IPS-NIHi7 (cell line): ENCODE measurements at regions not wholly inside any gene's neighbourhood (a gene's known extent, or its start where the extent isn't known, plus 50 kb on each side); places are given as distances from the start of the nearest gene placed in this dataset.
A peak's percentile ranks its signal among the peaks of the same experiment; 100 is the strongest.

Experiments used
- DNase-seq: peaks from one replicate; pipeline ENCODE4 v3.0.0; 2012; ENCODE audit warnings: mixed read lengths; ENCODE audit errors: extremely low spot score

DNA sequence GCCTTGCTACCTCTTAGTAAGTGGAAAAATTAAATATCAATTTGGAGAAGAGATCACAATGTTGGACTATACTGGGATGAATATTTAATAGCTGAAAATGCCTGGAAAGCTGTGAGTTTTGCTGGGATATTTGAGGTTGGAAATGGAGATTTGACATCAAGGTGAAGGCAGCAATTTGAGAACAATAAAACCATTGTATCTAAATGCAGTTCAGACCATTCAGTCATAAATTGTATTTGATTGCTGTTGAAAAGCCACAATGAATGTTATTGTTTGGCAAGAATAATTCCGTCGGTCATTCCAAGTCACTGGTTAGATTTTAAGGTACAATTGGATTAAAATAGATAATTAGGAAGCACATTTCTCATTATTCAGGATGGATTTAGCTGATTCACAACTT is 325.6 kb downstream of the HRH4 start:
- no peak for DNase-seq

DNA sequence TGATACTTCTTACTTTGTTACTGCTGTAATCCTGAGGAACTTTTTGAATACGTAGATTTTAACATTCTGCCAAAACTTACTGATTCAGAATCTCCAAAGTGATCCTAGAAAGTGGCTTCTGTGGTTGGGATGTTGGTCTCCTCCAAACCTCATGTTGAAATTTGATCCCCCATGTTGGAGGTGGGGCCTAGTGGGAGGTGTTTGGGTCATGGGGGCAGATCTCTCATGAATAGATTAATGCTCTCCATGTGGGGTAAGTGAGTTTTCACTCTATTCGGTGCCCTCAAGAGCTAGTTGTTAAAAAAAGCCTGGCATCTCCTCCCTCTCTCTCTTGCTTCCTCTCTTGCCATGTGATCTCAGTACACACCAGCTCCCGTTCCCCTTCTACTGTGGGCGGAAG is 329.9 kb downstream of the HRH4 start:
- DNase-seq: no peak

DNA sequence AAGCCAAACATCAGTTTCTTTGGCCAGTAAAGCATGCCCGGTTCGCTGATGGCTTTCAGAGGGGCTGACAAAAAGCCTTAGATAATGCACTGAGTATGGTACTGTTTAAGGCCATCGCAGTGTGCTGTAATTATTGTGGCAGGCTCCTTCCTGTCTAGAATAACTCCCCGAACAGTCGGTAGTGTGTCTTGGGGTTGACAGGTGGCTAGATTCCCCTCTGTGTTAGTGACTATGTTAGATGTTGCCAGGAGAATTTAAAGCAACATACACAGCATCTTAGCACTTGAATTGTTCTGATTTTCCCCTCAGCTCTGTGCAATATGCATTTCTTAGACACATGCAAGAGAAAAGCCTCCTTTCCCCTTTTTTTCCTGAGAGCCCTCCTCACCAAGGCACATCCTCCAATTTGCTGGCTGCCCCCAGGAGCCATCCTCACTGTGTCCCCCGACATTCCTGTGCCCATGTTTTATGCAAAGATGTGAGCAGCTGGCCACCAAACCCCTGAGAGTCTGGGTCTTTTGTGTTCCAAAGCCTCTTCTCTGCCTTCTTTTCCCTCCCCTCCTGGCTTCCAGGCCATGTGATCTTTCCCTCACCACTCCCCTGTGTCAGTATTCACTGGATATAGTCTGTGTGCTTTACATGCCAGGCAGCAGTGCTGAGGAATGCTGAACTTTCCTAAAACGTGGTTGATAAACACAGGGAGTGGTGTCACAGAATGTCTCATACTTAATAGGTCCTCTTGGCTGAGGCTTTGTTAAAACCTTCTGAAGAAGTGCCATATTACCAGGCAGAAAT is 331.5 kb downstream of the HRH4 start:
- DNase-seq: peak; percentile 36

DNA sequence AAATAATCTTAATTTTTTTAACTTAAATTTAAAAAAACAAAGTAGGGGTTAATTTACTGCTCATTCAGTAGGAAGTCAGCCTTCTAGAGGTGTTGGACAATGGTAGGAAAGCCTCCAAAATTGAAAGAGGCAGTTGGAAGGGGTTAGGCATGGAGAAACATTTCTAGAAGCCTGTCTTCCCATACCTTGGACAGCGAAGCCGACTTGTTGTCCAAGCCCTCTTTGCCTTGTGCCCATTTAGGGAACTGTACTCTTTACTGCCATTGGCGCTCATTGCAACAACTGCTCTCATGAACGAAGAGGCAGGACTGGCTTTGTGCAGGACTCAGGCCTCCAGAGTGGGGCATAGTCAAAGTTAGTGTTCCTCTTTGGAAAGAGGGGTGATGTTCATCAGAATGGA is 333.3 kb downstream of the HRH4 start:
- DNase-seq: no peak

DNA sequence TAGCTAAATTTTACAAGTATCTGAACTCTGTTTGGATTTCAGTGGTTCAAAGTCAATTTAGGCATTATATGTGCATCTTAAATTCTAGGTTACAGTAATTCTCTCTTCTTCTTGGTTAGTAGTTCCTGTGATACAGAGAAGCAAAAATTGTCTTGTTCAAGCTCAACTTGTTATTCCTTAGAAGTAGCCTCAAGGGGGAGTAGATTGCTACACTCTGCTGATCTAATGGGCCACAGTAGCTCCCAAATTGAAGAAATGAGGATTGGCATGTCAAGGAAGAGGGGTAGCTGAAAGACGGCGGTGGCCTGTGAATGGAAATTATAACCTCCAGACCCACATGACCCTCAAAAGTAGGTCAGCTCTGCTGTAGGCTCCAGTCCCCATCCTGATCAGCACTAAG is 334.7 kb downstream of the HRH4 start:
- DNase-seq: peak; percentile 24

DNA sequence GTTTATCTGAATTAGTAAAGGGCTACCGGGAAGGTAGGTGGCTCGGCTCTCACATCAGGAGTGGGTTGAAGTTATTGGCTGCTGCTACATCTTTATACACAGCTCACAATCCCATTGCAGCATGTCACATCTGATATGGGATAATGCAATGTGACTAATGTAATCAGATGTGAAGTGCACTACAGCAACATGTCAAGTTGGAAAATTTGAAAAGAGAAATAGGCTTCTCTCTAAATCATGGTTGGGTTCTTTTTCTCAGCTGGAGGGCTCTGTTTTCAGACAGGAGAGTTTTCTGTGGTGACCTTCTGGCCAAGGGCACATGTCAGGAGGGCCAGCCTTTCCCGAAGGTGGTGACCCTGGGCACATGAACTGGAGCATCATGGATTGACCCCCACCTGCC is 337.5 kb downstream of the HRH4 start:
- DNase-seq: no peak

DNA sequence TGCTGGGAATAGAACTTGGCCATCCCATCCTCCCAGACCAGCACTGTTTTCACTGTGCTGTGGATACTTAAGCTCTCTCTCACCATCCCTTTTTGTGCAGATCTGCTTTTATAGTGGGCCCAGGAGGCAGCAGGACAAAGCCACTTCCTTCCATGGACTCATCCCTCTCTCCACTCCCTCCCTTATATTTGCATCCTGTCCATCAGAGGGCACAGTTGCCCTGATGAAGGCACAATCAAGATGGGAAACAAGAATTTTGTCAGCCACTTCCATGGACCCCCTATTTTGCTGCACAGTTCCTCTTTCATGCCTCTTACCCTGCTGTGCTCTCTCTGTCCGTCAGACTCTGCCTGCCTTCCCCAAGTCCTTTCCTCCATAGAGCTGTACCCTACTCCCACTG is 338.7 kb downstream of the HRH4 start:
- no peak for DNase-seq

GRCh38 chr18:24799720-24800119 is 339.3 kb downstream of the HRH4 start:
- no peak for DNase-seq

- DNase-seq: no peak
Measured at GRCh38 chr18:24801001-24801400, 340.6 kb downstream of the HRH4 start.

DNA sequence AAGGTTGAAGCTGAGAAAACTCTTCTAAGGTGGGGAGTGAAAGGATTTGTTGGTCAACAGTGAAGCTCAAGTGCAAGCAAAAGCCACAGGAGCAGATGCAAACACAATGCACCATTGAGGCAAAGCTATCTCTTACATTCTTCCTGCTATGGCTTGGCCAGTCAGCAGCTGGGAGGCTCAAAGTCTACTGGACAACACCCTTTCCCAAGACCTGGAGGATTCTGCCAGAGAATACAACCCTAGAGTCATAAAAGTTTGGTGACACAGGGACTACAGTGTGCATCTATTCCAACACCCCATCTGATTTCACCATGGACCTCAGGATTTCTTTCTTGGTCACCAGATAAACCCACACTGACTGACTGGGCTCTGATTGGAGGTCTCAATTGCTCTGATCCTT is 342.0 kb downstream of the HRH4 start:
- no peak for DNase-seq

DNA sequence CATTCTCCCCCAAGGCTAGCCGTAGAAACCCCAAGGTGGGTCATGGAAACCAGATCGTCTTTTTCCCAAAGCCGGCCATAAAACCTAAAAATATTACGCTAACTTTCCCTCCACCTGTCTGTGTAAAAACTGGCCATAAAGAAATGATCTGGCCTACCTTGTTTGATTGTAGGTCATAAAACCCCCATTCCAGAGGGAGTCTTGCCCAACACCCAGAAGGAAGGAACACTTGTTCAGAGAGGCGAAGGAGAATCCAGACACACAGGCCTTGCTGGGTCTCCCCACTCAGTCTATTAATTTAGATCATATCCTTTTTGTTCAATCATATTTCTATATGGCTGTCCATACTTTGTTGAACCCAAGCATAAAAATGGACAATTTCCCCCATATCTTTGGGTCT is 344.7 kb downstream of the HRH4 start:
- DNase-seq: no peak

DNA sequence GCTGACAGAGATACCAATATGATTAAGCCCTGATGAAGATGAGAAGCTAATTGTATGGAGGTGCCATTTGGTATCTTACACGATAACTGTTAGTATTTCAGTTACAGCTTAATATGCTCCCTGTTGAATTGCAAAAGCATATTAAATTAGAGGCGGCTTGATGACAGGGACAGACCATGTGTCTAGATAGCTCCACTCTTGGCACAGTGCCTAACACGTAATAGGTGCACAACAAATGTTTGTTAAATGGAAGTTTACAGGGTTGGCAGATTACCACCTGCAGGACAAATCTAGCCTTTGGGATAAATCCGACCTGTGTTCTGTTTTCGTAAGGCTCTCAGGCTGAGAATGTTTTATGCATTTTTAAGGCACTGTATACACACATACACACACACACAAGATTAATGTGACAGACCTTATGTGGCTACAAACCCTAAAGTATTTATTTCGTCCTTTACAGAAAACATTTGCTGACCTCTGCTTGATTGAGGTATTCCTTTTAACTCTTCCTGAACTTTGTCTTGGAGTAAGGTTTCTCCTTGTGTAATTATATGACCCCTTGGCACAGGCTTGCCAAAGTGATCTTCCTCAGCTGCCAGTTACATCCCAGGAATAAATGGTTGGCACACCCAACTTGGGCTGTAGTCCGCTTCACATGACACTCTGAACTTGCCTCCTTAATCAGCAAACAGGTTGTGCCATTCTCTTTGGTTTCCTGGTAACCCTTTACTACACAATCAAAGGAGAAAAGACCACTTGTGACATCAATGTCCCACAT is 348.9 kb downstream of the HRH4 start:
- DNase-seq: no peak

- no peak for DNase-seq
Measured at GRCh38 chr18:24810561-24811305, 350.3 kb downstream of the HRH4 start.

DNA sequence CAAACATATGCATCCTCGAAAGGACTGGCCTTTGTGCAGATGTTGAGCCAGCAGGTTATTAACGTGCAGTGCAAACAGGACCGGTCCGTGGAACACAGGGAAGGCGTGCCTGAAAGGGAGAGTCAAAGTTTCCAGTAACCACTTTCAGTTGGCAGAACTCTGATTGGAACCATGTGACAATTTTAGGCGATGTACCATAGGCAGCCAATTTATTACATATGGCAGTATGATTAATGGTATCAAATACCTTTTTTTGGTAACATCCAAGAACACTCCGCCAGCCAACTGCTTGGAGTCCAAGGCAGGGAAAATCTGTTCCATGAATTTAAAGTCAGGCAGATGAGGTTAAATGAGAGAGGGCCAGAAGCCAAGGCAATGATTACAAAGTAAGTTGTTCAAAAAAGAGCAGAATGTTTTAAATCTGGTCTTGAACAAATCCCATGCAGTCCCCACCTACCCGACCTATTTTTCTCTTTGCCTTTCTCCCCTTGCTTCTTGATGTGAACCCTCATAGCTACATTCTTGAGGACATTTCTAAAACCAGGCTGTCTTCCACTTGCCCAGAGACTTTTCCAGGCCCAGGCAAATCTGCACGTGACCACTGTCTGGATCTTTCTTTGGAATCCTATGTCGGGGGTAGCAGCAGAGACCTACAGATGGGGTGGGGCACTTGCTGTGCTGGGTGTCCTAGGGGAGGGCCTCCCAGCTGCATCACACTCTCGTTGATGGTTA is 351.7 kb downstream of the HRH4 start:
- no peak for DNase-seq

GRCh38 chr18:24814521-24814920 is 354.1 kb downstream of the HRH4 start:
- DNase-seq: no peak

GRCh38 chr18:24817150-24817549 is 356.7 kb downstream of the HRH4 start:
- no peak for DNase-seq

GRCh38 chr18:24817587-24818371 is 357.3 kb downstream of the HRH4 start:
- peak; percentile 23 for DNase-seq

DNA sequence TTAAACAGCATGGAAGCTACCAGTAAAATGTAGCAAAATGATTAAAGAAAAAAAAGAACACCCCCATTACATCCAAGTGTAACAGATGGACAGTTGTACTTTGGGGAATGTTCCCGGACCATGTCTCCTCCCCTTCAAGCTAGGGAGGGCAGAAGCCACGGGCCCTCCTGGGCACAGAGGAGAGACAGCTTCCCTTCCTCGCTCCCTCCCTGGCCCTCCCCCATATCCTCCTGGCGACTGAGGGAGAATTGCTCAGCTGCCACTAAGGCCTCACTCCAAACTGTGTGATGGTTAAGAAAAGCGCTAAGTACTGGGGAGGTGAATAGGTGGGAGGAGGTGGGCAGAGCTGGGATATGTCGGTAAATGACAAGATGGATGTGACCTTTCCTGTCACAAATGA is 358.0 kb downstream of the HRH4 start:
- peak; percentile 37 for DNase-seq

- no peak for DNase-seq
Measured at GRCh38 chr18:24819141-24819890, 358.9 kb downstream of the HRH4 start.

DNA sequence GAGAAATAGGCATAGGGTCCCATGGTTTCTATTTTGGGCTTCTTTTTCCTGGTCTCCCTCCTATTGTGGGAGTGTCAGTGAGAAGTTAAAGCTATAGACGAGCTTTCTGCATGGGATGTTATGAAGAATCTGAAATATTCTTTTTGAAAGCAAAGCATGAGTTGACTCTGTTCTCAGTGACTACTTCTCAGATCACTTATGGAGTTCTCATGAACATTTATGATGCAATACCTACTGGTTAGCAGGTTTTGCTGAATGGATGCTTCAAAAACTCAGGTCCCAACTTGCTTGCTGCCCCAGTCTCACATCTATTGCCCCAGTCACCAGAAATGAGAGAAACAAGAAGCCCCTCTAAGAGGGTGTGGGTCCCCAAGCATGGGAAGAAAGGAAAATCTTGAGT is 365.0 kb downstream of the HRH4 start:
- DNase-seq: no peak
